Upper lobe of right lung (tissue), 1 donor: ENCODE measurements at regions not wholly inside any gene's neighbourhood (a gene's known extent, or its start where the extent isn't known, plus 50 kb on each side); places are given as distances from the start of the nearest gene placed in this dataset.

ENCODE experiments used
- ATAC-seq: fragments of 200-7000 bp; cut with Tn5 transposase; one replicate; pipeline ENCODE4 v1.9.1; 2020; ENCODE audit warnings: mild to moderate bottlenecking, moderate library complexity
- DNase-seq: peaks from one replicate; pipeline ENCODE4 v3.0.0-alpha.2; 2020
- H3K27ac ChIP-seq: fragments of 200-600 bp; one replicate; pipeline ENCODE4 v1.8.0; 2022
- H3K27me3 ChIP-seq: fragments of 200-600 bp; one replicate; pipeline ENCODE4 v1.8.0; 2022; ENCODE audit warnings: mild to moderate bottlenecking
- H3K36me3 ChIP-seq: fragments of 200-600 bp; one replicate; pipeline ENCODE4 v1.8.0; 2022
- H3K4me1 ChIP-seq: fragments of 200-600 bp; one replicate; pipeline ENCODE4 v1.8.0; 2022
- H3K4me3 ChIP-seq: fragments of 200-600 bp; one replicate; pipeline ENCODE4 v1.8.0; 2022; ENCODE audit warnings: mild to moderate bottlenecking
- H3K9me3 ChIP-seq: fragments of 200-600 bp; one replicate; pipeline ENCODE4 v1.8.0; 2022
- intact Hi-C: fragments of 100-400 bp; cut with DNase I; formaldehyde crosslinking; loops from one replicate; pipeline ENCODE4 v1.11.0; 2022
- TF ChIP-seq, protein P1 (sequence below): fragments of 200-600 bp; IDR thresholded peaks from one replicate; pipeline ENCODE4 v1.8.0; 2022; ENCODE audit warnings: antibody characterized with exemption
- donor health status: DM: no; HTN: yes; CAD: no; lungs with severe emphysema.

DNA sequence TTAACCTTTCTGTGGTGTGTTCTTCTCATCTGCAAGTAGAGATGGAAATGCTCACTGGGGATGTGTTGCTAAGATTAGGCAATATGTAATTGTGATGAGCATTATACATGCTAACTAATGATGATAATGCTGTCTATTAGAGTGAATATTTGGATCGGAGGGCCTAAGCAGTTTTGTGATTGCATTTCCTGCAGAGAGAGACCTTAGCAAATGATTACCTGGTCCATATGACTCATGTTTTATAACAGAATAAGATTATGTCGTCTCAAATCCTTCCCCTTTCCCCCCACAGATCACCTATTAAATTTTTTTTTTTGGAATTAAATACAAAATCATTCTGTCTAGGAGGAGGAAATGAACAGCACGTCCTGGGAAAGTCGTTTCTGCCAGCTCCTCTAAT, 82.7 kb downstream of the IZUMO3 start:
- H3K4me3 ChIP-seq: no peak overlapping the region
- no peaks in the 10 kb centered on the region for H3K4me1 ChIP-seq
- H3K36me3 ChIP-seq: no peaks in the 10 kb centered on the region
- TF ChIP-seq, protein P1, sequence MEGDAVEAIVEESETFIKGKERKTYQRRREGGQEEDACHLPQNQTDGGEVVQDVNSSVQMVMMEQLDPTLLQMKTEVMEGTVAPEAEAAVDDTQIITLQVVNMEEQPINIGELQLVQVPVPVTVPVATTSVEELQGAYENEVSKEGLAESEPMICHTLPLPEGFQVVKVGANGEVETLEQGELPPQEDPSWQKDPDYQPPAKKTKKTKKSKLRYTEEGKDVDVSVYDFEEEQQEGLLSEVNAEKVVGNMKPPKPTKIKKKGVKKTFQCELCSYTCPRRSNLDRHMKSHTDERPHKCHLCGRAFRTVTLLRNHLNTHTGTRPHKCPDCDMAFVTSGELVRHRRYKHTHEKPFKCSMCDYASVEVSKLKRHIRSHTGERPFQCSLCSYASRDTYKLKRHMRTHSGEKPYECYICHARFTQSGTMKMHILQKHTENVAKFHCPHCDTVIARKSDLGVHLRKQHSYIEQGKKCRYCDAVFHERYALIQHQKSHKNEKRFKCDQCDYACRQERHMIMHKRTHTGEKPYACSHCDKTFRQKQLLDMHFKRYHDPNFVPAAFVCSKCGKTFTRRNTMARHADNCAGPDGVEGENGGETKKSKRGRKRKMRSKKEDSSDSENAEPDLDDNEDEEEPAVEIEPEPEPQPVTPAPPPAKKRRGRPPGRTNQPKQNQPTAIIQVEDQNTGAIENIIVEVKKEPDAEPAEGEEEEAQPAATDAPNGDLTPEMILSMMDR: no peak
- H3K27me3 ChIP-seq: no peaks in the 10 kb centered on the region
- H3K27ac ChIP-seq: no peak overlapping the region
- intact Hi-C loops: no loop called here
- no peaks in the 10 kb centered on the region for H3K9me3 ChIP-seq
- no peak for ATAC-seq
- no peak for DNase-seq

DNA sequence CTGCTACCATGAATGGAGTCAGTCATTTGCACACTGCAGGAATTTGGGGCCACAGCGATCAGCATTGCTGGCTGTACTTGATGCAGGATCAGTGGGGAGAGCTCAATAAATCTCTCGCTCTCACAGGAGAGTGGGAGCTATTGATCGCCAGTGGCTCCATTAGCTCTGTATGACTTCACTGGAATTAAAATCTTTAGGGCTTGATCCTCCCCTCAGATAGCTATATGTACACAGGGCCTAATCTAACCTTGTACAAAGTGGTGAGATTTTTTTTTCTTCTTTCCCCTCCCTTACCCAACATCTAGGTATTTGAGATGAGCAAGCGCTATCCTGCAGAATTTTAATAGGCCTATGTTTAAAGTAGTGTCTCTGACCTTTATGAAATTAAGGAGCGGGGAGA, 84.9 kb downstream of the IZUMO3 start:
- H3K4me1 ChIP-seq: no peaks in the 10 kb centered on the region
- H3K27ac ChIP-seq: no peak overlapping the region
- no peaks in the 10 kb centered on the region for H3K36me3 ChIP-seq
- H3K9me3 ChIP-seq: no peaks in the 10 kb centered on the region
- ATAC-seq (no peak), DNase-seq (no peak)
- TF ChIP-seq, protein P1: no peak
- H3K4me3 ChIP-seq: no peak overlapping the region
- intact Hi-C loops: no loop called here
- H3K27me3 ChIP-seq: no peaks in the 10 kb centered on the region

DNA sequence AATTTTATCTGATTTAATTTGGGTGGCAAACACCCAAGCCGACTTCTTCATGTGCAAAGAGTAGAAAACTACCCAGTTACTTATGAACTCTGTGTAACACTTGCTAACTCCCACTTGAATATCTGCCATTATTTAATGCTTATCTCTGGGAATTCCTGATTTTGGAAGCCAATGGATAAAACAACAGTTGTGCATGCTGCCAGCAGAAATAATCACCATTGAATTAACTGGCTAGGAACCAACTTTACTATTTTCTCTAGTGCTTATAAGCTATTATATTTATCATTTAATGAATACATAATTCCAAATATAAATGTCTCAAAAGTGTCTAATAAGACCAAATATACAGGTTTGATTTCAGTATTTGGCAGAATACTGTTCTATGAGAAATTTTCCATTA, 85.7 kb downstream of the IZUMO3 start:
- Histone ChIP-seq H3K4me3 (no peak overlapping the region), H3K9me3 (no peaks in the 10 kb centered on the region), H3K27ac (no peak overlapping the region), H3K4me1 (no peaks in the 10 kb centered on the region), H3K27me3 (no peaks in the 10 kb centered on the region), H3K36me3 (no peaks in the 10 kb centered on the region)
- intact Hi-C loops: no loop called here
- TF ChIP-seq, protein P1: no peak
- no peak for ATAC-seq
- no peak for DNase-seq

DNA sequence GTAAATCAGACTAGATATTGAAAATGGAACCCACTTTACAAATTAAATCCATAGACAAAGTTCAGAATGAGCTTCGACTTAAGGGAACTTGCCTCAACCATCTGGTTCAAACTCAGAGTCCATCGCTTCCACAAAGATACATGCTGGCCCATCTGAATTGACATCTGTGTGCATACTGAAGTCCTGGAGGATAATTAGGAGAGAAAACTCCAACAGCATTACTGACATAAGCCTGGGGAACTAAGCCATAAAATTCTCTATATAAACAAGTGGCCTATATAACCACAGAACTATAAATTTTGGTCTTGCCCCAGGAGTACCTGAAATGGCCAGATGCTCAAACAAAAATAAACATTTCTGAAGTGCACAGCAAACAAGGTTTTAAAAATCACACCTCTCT, 94.4 kb downstream of the IZUMO3 start:
- TF ChIP-seq, protein P1: no peak
- Histone ChIP-seq H3K27me3 (no peaks in the 10 kb centered on the region), H3K4me1 (no peaks in the 10 kb centered on the region), H3K36me3 (no peaks in the 10 kb centered on the region), H3K9me3 (no peaks in the 10 kb centered on the region), H3K4me3 (no peak overlapping the region), H3K27ac (no peak overlapping the region)
- ATAC-seq: no peak
- no peak for DNase-seq
- intact Hi-C loops: no loop called here

DNA sequence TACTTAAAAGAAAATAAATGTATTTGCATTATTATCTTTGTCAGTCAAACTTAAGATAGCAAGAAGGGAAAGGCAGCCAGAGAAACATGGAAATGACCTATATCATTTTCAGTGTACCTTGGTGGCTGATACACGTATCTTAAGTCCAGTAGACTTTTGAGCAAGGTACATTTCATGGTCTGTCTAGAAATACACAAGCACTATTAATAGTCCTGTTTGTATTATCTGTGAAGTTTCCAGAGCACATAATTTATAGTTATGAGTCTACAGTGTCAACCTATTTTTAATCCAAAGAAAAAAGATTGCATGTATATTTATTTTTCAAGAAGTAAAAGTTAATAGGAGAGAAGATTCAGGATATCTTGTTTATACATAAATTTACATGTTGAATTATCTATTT, 95.7 kb downstream of the IZUMO3 start:
- ATAC-seq (no peak), DNase-seq (no peak)
- Histone ChIP-seq H3K27ac (no peak overlapping the region), H3K27me3 (no peaks in the 10 kb centered on the region), H3K9me3 (no peaks in the 10 kb centered on the region), H3K4me3 (no peak overlapping the region), H3K4me1 (no peaks in the 10 kb centered on the region), H3K36me3 (no peaks in the 10 kb centered on the region)
- intact Hi-C loops: no loop called here
- TF ChIP-seq, protein P1: no peak

DNA sequence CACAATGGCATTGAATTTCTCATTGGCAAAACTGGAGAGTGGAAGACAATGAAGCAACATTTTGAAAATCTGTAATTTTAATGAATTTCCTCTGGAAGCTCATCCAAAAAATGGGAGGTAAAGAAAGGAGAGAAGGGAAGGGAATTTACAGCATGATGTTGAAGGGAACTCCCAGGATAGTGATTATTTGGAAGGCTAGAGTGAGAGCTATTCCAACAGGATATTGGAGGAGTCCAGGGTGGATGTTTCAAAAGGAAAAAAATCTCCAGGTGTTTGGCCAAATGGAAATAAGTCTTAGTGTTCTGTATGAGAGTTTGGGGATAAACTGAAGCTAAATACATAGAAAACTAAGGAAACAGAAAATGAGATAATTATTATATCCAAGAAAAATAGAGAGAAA, 106.2 kb downstream of the IZUMO3 start:
- intact Hi-C loops: no loop called here
- ATAC-seq: no peak
- no peak for DNase-seq
- no peaks in the 10 kb centered on the region for H3K4me1 ChIP-seq
- H3K36me3 ChIP-seq: no peaks in the 10 kb centered on the region
- TF ChIP-seq, protein P1: no peak
- no peak overlapping the region for H3K27ac ChIP-seq
- H3K9me3 ChIP-seq: no peaks in the 10 kb centered on the region
- no peaks in the 10 kb centered on the region for H3K27me3 ChIP-seq
- H3K4me3 ChIP-seq: no peak overlapping the region
